Lung microvascular endothelial cell (primary cell): ENCODE measurements at regions not wholly inside any gene's neighbourhood (a gene's known extent, or its start where the extent isn't known, plus 50 kb on each side); places are given as distances from the start of the nearest gene placed in this dataset.
"Not testable (repeated sequence)": the region's sequence is repeated elsewhere in the genome, so short reads cannot be mapped to it uniquely, and the experiment has no call there.

Experiments
- DNase-seq, 2 donors: peaks; one replicate each; pipeline versions ENCODE4 v3.0.0 to v3.0.0-alpha.2; 2010; ENCODE audit warnings: low read depth in 2 of 2

- no peak for DNase-seq
Measured at GRCh38 chr4:153937289-153937688, 148.4 kb upstream of the SFRP2 start.

- no peak for DNase-seq
Measured at GRCh38 chr4:153936121-153936520, 147.2 kb upstream of the SFRP2 start.

- DNase-seq: no peak
Measured at GRCh38 chr4:153934688-153935017, 145.8 kb upstream of the SFRP2 start.

GRCh38 chr4:153933915-153934687 is 145.2 kb upstream of the SFRP2 start:
- DNase-seq: no peak

GRCh38 chr4:153931804-153932203 is 142.9 kb upstream of the SFRP2 start:
- no peak for DNase-seq

GRCh38 chr4:153929675-153930074 is 140.8 kb upstream of the SFRP2 start:
- no peak for DNase-seq

GRCh38 chr4:153927451-153927850 is 138.6 kb upstream of the SFRP2 start:
- DNase-seq: no peak

DNA sequence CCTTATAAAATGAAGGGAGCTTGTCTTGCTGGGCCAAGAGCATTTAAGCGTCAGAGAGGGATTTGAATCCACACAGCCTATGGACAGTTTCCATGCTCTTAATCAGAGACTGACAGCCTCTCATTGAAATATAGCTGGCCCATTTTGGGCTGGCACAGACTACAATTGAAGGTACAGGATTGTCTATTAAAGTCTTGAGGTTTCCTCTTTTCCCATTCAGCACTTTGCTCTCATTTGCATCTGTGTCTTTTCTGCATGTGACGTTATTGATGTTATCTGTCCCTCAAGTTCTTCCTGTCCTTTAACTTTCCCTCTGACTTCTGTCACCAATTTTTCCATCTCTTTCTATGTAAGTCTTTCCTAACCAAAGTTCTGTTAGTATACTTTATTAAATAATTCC is 133.3 kb upstream of the SFRP2 start:
- DNase-seq: no peak

GRCh38 chr4:153919667-153920066 is 130.8 kb upstream of the SFRP2 start:
- no peak for DNase-seq

DNA sequence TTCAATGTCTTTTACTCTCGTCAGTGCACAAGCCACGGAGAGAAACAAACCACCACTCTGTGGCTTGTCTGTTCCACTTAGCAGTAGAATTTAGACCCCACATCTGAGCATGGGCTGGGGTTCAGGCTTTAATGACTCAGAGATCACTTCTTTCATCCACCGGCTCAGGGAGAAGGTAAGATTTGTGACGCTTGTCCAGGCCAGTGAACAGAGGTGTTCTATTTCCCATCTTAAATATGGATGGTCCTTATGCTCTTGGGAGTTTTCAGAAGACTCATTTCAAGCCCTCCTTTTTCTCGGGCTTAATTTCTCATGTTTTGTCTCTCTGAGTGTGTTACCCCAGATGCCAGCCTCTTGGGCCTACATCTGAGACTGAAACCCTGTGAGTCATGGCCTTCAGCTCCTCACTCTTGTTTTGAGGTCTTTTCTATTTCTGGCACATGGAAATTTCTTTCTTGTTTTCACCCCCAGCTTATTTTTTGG is 127.4 kb upstream of the SFRP2 start:
- DNase-seq: no peak

GRCh38 chr4:153912301-153912700 is 123.4 kb upstream of the SFRP2 start:
- no peak for DNase-seq

GRCh38 chr4:153909672-153910071 is 120.8 kb upstream of the SFRP2 start:
- DNase-seq: no peak

DNA sequence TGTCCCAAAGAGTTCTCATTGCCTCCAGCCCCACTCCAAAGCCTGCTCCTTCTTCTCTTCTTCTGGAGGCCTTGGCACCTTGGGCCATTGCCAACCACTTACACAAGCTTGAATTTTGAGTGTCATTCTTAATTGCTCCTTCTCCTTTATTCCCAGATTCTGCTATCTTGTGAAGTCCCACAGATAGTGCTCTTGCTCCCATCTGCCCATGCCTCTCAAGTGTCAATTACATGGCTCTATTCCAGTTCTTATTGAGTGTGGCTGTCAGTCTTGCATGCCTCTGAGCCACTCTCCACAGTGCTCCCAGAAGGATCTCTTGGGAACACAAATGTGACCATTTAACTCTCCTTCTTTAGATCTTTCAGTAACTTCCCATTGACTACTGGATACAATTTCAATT is 117.3 kb upstream of the SFRP2 start:
- DNase-seq: no peak

- no peak for DNase-seq
Measured at GRCh38 chr4:153905231-153905630, 116.3 kb upstream of the SFRP2 start.

- no peak for DNase-seq
Measured at GRCh38 chr4:153904011-153904410, 115.1 kb upstream of the SFRP2 start.

DNA sequence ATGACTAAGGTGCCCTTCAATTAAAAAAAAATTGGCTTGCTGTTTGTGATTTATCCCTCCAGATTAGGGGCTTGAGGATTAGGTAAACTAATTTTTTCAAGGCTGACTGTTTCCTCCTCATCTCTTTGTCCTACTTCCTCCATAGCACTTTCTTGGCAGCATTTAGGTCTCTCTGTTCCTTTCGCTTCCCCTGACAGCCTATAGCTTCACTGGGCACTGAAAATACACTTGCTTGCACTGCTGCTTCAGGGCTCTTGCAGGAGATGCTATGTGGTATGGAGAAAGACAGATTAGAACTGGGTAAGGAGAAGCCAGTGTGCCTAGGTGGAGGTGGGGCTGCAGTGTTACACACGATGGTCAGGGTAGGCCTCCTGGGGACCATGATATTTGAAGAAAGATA is 112.3 kb upstream of the SFRP2 start:
- DNase-seq: no peak

- DNase-seq: no peak
Measured at GRCh38 chr4:153900426-153900825, 111.5 kb upstream of the SFRP2 start.

DNA sequence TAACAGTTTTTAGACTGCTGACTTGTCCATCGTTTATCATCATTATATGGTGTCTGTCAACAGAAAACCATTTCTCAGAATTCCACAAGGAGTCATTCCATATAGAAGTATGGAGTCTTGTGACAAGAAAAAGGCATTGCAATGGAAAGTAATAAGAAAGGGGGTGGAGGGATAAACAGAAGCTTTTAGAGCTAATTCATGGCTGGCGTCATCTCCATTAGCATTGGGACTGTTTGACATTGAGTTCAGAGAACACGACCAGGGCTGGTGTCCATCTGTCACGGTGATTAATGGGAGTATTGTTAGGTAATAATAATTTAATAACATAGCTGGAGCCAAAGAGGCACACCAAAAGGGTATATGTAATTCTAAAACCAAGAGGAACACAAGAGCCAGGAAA is 101.9 kb upstream of the SFRP2 start:
- DNase-seq: no peak

DNA sequence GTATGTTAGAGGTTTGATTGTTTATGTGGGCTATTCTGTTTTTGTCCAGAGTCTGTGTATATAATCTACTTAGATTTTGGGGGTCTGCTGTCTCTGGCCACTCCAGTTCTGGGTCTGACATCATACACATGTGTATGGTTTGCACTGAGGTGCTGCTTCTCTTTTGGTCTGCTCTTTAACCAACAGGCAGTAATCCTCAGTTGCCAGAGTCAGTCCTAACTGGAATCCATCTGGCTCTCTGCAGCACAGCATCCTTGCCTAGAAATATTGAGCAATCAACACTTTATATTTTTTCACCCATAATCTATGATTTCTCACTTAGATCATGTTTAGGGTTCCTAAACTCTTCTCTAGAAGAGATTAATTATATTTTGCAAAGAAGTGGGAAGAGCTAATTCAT is 98.3 kb upstream of the SFRP2 start:
- DNase-seq: no peak

- no peak for DNase-seq
Measured at GRCh38 chr4:153884325-153884724, 95.4 kb upstream of the SFRP2 start.

GRCh38 chr4:153880983-153881382 is 92.1 kb upstream of the SFRP2 start:
- no peak for DNase-seq

DNA sequence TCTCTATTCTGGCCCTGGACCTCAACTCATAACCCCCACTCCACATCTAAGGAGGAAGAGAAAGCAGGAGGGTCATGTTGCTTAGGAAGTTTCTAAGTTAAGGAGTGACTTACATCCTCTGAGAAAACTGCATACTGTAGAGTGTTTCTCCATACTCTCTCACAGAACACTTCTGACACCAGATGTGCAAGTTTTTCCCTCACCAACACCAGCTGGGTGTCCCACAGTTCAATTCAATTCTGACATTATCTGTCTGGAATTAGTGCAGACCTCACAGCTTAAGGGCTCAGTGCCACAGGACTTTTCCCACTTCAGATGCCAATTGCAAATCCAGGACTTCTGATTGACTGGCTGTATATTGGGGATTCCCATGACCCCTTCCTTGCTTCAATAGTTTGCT is 89.0 kb upstream of the SFRP2 start:
- no peak for DNase-seq

GRCh38 chr4:153873741-153874140 is 84.9 kb upstream of the SFRP2 start:
- no peak for DNase-seq

- not testable (repeated sequence) for DNase-seq
Measured at GRCh38 chr4:153866766-153867165, 77.9 kb upstream of the SFRP2 start.
